Neural cell (in vitro differentiated cells): ENCODE measurements at regions not wholly inside any gene's neighbourhood (a gene's known extent, or its start where the extent isn't known, plus 50 kb on each side); places are given as distances from the start of the nearest gene placed in this dataset.

Source experiments
- H2AFZ ChIP-seq: fragments of 200-600, 300-800 bp; sonication (generic), shearing (Covaris generic); 2 replicates; pipeline ENCODE4 v1.6.0; 2014; ENCODE audit warnings: low read depth, mild to moderate bottlenecking, antibody characterized with exemption, low read length, moderate library complexity
- H3F3A ChIP-seq: fragments of 200-600 bp; shearing (Covaris generic); 2 replicates; pipeline ENCODE4 v1.6.1; 2016; ENCODE audit warnings: mild to moderate bottlenecking, moderate library complexity, mixed read lengths, antibody characterized with exemption, low read length; ENCODE audit not compliant: insufficient read depth, poor library complexity, severe bottlenecking
- H3K27ac ChIP-seq: fragments of 200-600, 300-800 bp; sonication (generic), shearing (Covaris generic); 2 replicates; pipeline ENCODE4 v1.5.1; 2014; ENCODE audit warnings: mild to moderate bottlenecking, low read length, moderate library complexity
- H3K27me3 ChIP-seq: fragments of 300-800, 200-600 bp; sonication (generic), shearing (Covaris generic); 2 replicates; pipeline ENCODE4 v1.6.0; 2014; ENCODE audit warnings: mild to moderate bottlenecking, low read depth, low read length, moderate library complexity; ENCODE audit not compliant: insufficient read depth
- H3K36me3 ChIP-seq: fragments of 300-800, 200-600 bp; sonication (generic), shearing (Covaris generic); 2 replicates; pipeline ENCODE4 v1.5.1; 2014; ENCODE audit warnings: mild to moderate bottlenecking, antibody characterized with exemption, low read length, moderate library complexity; ENCODE audit not compliant: insufficient read depth
- H3K4me2 ChIP-seq: fragments of 300-800, 200-600 bp; sonication (generic), shearing (Covaris generic); 2 replicates; pipeline ENCODE4 v1.6.0; 2014; ENCODE audit warnings: mild to moderate bottlenecking, low read length
- H3K4me3 ChIP-seq: fragments of 300-800, 200-600 bp; sonication (generic), shearing (Covaris generic); 2 replicates; pipeline ENCODE4 v1.5.1; 2014; ENCODE audit warnings: mild to moderate bottlenecking, low read length, moderate library complexity
- H3K79me2 ChIP-seq: fragments of 200-600 bp; shearing (Covaris generic); replicated peaks from 2 replicates; pipeline ENCODE4 v1.6.0; 2014; ENCODE audit warnings: mild to moderate bottlenecking, low read length, moderate library complexity; ENCODE audit not compliant: insufficient read depth
- H3K9ac ChIP-seq: fragments of 300-800, 200-600 bp; sonication (generic), shearing (Covaris generic); 2 replicates; pipeline ENCODE4 v1.6.1; 2016; ENCODE audit warnings: mild to moderate bottlenecking, low read length, mixed read lengths
- H3K9me2 ChIP-seq: fragments of 200-600 bp; shearing (Covaris generic); 2 replicates; pipeline ENCODE4 v1.6.1; 2016; ENCODE audit warnings: mild to moderate bottlenecking, low read length, mixed read lengths; ENCODE audit not compliant: insufficient read depth
- H3K9me3 ChIP-seq: fragments of 200-600, 300-800 bp; sonication (generic), shearing (Covaris generic); 2 replicates; pipeline ENCODE4 v1.6.1; 2016; ENCODE audit warnings: mild to moderate bottlenecking, mixed run types, low read length, moderate library complexity, mixed read lengths
- H4K20me1 ChIP-seq: fragments of 200-600 bp; shearing (Covaris generic); 2 replicates; pipeline ENCODE4 v1.6.1; 2016; ENCODE audit warnings: mild to moderate bottlenecking, mixed run types; ENCODE audit not compliant: insufficient read depth
- EP300 ChIP-seq: fragments of 450-650 bp; conservative IDR thresholded peaks from 2 replicates; pipeline ENCODE4 v1.6.1; 2014; ENCODE audit warnings: antibody characterized with exemption, mild to moderate bottlenecking, moderate library complexity; ENCODE audit not compliant: poor library complexity, severe bottlenecking
- EZH2 ChIP-seq: fragments of 200-600, 300-800 bp; shearing (Covaris generic), sonication (generic); IDR thresholded peaks from 2 replicates; pipeline ENCODE4 v1.6.1; 2014; ENCODE audit warnings: antibody characterized with exemption, low read length, borderline replicate concordance, mild to moderate bottlenecking; ENCODE audit not compliant: insufficient read depth, poor library complexity, severe bottlenecking
- MXI1 ChIP-seq: fragments of 450-650 bp; conservative IDR thresholded peaks from 2 replicates; pipeline ENCODE4 v1.6.1; 2014; ENCODE audit warnings: antibody characterized with exemption, mild to moderate bottlenecking; ENCODE audit not compliant: poor library complexity, severe bottlenecking
- POLR2AphosphoS5 ChIP-seq: IDR thresholded peaks from 2 replicates; pipeline ENCODE4 v1.6.1; 2012
- RAD21 ChIP-seq: fragments of 450-650 bp; conservative IDR thresholded peaks from 2 replicates; pipeline ENCODE4 v1.6.1; 2014; ENCODE audit warnings: antibody characterized with exemption, mild to moderate bottlenecking, moderate library complexity
- SMC3 ChIP-seq: fragments of 450-650 bp; conservative IDR thresholded peaks from 2 replicates; pipeline ENCODE4 v1.6.1; 2014; ENCODE audit warnings: antibody characterized with exemption, mild to moderate bottlenecking, moderate library complexity; ENCODE audit not compliant: poor library complexity
- TAF1 ChIP-seq: IDR thresholded peaks from 2 replicates; pipeline ENCODE4 v1.6.1; 2012; ENCODE audit warnings: low read depth
- TF ChIP-seq, protein P1 (sequence below): fragments of 450-650 bp; IDR thresholded peaks from 2 replicates; pipeline ENCODE4 v1.5.1; 2014; ENCODE audit warnings: antibody characterized with exemption, mild to moderate bottlenecking, moderate library complexity; ENCODE audit not compliant: poor library complexity, severe bottlenecking
- TF ChIP-seq, protein P2 (sequence below): IDR thresholded peaks from 2 replicates; pipeline ENCODE4 v1.6.1; 2012; ENCODE audit warnings: borderline replicate concordance

DNA sequence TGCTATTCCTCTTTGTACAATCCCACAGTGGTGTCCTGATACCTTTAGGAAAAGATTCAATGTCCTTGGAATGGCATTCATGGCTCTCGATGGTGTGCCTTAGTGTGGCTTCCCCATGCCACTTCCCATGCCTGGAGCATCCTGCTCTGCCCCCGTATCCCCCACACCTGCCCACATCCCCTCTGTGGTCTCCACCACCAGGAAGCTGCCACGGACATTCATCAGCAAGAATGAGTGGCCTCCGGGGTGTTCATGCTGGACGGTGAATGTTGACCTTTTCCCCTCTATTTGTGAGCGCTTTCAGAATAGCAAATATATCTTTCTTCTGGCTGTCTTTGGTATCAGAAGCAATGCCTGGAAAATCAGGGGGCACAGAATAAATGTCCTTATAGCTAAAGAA, 262.0 kb upstream of the NRP1 start:
- Histone ChIP-seq H3K4me3 (no peak overlapping the region), H3K27ac (no peak overlapping the region), H3K9me3 (no peaks in the 10 kb centered on the region), H3K9ac (no peak overlapping the region), H2AFZ (no peak overlapping the region), H3F3A (no peaks in the 10 kb centered on the region), H3K79me2 (no peaks in the 10 kb centered on the region), H3K27me3 (no peaks in the 10 kb centered on the region), H3K36me3 (no peaks in the 10 kb centered on the region), H3K9me2 (no peaks in the 10 kb centered on the region), H4K20me1 (no peaks in the 10 kb centered on the region), H3K4me2 (no peak overlapping the region)
- TF ChIP-seq RAD21 = no peak
- TF ChIP-seq EP300 = no peak
- no peak for TF ChIP-seq EZH2

DNA sequence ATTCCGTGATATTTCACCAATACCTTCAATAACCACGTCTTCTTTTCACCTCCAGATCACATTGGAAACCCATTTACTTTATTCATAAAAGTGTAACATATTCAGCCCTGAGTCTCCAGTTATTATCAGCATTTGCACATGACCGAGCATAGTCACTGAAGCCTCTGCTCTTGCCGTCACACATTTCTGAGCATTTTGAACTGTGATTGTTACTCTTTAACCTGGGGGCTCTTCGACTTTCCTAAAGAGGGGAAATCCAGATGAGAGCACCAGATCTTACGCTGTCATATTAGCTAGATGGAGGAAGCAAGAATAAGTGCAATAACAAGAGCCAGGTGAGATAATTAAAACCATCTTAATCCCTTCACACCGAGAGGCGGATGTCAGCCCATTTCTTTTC, 260.0 kb upstream of the NRP1 start:
- Histone ChIP-seq H4K20me1 (no peaks in the 10 kb centered on the region), H3K4me3 (no peak overlapping the region), H3K79me2 (no peaks in the 10 kb centered on the region), H3F3A (no peaks in the 10 kb centered on the region), H3K9me2 (no peaks in the 10 kb centered on the region), H2AFZ (no peak overlapping the region), H3K9me3 (no peaks in the 10 kb centered on the region), H3K4me2 (no peak overlapping the region), H3K9ac (no peak overlapping the region), H3K27ac (no peak overlapping the region), H3K27me3 (no peaks in the 10 kb centered on the region), H3K36me3 (no peaks in the 10 kb centered on the region)
- no peak for TF ChIP-seq EZH2
- no peak for TF ChIP-seq POLR2AphosphoS5
- TF ChIP-seq, protein P1, sequence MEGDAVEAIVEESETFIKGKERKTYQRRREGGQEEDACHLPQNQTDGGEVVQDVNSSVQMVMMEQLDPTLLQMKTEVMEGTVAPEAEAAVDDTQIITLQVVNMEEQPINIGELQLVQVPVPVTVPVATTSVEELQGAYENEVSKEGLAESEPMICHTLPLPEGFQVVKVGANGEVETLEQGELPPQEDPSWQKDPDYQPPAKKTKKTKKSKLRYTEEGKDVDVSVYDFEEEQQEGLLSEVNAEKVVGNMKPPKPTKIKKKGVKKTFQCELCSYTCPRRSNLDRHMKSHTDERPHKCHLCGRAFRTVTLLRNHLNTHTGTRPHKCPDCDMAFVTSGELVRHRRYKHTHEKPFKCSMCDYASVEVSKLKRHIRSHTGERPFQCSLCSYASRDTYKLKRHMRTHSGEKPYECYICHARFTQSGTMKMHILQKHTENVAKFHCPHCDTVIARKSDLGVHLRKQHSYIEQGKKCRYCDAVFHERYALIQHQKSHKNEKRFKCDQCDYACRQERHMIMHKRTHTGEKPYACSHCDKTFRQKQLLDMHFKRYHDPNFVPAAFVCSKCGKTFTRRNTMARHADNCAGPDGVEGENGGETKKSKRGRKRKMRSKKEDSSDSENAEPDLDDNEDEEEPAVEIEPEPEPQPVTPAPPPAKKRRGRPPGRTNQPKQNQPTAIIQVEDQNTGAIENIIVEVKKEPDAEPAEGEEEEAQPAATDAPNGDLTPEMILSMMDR = no peak
- no peak for TF ChIP-seq RAD21
- no peak for TF ChIP-seq MXI1
- no peak for TF ChIP-seq EP300
- no peak for TF ChIP-seq SMC3
- TF ChIP-seq TAF1 = no peak
- TF ChIP-seq, protein P2, sequence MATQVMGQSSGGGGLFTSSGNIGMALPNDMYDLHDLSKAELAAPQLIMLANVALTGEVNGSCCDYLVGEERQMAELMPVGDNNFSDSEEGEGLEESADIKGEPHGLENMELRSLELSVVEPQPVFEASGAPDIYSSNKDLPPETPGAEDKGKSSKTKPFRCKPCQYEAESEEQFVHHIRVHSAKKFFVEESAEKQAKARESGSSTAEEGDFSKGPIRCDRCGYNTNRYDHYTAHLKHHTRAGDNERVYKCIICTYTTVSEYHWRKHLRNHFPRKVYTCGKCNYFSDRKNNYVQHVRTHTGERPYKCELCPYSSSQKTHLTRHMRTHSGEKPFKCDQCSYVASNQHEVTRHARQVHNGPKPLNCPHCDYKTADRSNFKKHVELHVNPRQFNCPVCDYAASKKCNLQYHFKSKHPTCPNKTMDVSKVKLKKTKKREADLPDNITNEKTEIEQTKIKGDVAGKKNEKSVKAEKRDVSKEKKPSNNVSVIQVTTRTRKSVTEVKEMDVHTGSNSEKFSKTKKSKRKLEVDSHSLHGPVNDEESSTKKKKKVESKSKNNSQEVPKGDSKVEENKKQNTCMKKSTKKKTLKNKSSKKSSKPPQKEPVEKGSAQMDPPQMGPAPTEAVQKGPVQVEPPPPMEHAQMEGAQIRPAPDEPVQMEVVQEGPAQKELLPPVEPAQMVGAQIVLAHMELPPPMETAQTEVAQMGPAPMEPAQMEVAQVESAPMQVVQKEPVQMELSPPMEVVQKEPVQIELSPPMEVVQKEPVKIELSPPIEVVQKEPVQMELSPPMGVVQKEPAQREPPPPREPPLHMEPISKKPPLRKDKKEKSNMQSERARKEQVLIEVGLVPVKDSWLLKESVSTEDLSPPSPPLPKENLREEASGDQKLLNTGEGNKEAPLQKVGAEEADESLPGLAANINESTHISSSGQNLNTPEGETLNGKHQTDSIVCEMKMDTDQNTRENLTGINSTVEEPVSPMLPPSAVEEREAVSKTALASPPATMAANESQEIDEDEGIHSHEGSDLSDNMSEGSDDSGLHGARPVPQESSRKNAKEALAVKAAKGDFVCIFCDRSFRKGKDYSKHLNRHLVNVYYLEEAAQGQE = no peak
